Endothelial cell of umbilical vein (primary cell): ENCODE measurements at regions not wholly inside any gene's neighbourhood (a gene's known extent, or its start where the extent isn't known, plus 50 kb on each side); places are given as distances from the start of the nearest gene placed in this dataset.

Experiments
- EZH2 ChIP-seq: IDR thresholded peaks from 2 replicates; pipeline ENCODE4 v1.6.1; 2012; ENCODE audit warnings: borderline replicate concordance, low read depth, mild to moderate bottlenecking, moderate library complexity, low read length, inconsistent platforms; ENCODE audit not compliant: severe bottlenecking
- FOS ChIP-seq: IDR thresholded peaks from 2 replicates; pipeline ENCODE4 v1.6.1; 2011; ENCODE audit warnings: mild to moderate bottlenecking, low read length, moderate library complexity, borderline replicate concordance; ENCODE audit not compliant: insufficient read depth
- JUN ChIP-seq: IDR thresholded peaks from 2 replicates; pipeline ENCODE4 v1.6.1; 2011; ENCODE audit warnings: borderline replicate concordance, low read depth; ENCODE audit not compliant: insufficient read length, insufficient read depth
- MYC ChIP-seq: IDR thresholded peaks from one replicate; pipeline ENCODE4 v1.6.1; 2011; ENCODE audit warnings: mild to moderate bottlenecking, low read depth, low read length
- POLR2A ChIP-seq: IDR thresholded peaks from 2 replicates; pipeline ENCODE4 v1.6.1; 2012; ENCODE audit warnings: low read depth, mild to moderate bottlenecking, control low read depth, low read length
- POLR2AphosphoS5 ChIP-seq: IDR thresholded peaks from 2 replicates; pipeline ENCODE4 v1.6.1; 2012; ENCODE audit warnings: low read depth, mild to moderate bottlenecking, control low read depth, low read length, moderate library complexity; ENCODE audit not compliant: insufficient read depth
- TF ChIP-seq, protein P1 (sequence below), 2 donors: IDR thresholded peaks; 1 replicate in 1 of 2; 2 replicates in 1 of 2; pipeline ENCODE4 v1.5.1; 2011; ENCODE audit warnings: low read length in 2 of 2, mild to moderate bottlenecking in 2 of 2, moderate library complexity in 2 of 2, control low read depth in 1 of 2, inconsistent platforms in 1 of 2, low read depth in 1 of 2; ENCODE audit not compliant: insufficient read depth in 1 of 2; ENCODE audit errors: extremely low read depth in 1 of 2
- TF ChIP-seq, protein P2 (sequence below): IDR thresholded peaks from 2 replicates; pipeline ENCODE4 v1.6.1; 2011; ENCODE audit not compliant: insufficient read depth, insufficient read length

DNA sequence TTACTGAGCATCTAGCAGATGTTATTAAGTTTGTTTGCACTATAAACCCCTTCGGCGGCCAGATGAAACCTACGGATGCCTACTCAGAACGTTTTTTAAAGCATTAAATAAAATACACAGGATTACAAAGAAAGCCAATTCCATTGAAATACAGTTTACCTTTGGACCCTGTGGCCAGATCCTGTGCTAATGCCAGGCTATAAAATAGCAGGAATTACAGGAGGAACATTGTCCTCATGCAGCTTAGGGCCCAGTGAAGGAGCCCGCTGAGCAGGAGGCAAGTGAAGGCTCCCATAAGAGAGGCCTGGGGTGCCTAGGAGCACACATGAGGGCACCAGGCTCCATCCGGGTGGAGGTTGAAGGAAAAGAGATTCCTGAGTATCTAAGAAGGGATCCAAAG is 310.4 kb downstream of the MTX2 start:
- no peak for TF ChIP-seq POLR2A
- no peak for TF ChIP-seq POLR2AphosphoS5
- TF ChIP-seq, protein P1, sequence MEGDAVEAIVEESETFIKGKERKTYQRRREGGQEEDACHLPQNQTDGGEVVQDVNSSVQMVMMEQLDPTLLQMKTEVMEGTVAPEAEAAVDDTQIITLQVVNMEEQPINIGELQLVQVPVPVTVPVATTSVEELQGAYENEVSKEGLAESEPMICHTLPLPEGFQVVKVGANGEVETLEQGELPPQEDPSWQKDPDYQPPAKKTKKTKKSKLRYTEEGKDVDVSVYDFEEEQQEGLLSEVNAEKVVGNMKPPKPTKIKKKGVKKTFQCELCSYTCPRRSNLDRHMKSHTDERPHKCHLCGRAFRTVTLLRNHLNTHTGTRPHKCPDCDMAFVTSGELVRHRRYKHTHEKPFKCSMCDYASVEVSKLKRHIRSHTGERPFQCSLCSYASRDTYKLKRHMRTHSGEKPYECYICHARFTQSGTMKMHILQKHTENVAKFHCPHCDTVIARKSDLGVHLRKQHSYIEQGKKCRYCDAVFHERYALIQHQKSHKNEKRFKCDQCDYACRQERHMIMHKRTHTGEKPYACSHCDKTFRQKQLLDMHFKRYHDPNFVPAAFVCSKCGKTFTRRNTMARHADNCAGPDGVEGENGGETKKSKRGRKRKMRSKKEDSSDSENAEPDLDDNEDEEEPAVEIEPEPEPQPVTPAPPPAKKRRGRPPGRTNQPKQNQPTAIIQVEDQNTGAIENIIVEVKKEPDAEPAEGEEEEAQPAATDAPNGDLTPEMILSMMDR (IDR thresholded peaks at IDR 0.05; ENCODE audit: extremely low read depth in 1 of 2, insufficient read depth in 1 of 2, low read depth in 1 of 2, low read length in 2 of 2), result no peak
- no peak for TF ChIP-seq EZH2
- TF ChIP-seq, protein P2, sequence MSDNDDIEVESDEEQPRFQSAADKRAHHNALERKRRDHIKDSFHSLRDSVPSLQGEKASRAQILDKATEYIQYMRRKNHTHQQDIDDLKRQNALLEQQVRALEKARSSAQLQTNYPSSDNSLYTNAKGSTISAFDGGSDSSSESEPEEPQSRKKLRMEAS, result no peak
- no peak for TF ChIP-seq JUN
- no peak for TF ChIP-seq FOS
- no peak for TF ChIP-seq MYC
